NCI-H2107 treated with DMSO at 0.1 percent for 48 hours (cell line): ENCODE measurements at regions not wholly inside any gene's neighbourhood (a gene's known extent, or its start where the extent isn't known, plus 50 kb on each side); places are given as distances from the start of the nearest gene placed in this dataset.
A peak's percentile ranks its signal among the peaks of the same experiment; 100 is the strongest.

Experiments used
- DNase-seq: peaks from one replicate; lab custom pipeline; 2025; ENCODE audit not compliant: unreplicated experiment; lab: John Stamatoyannopoulos, UW

DNA sequence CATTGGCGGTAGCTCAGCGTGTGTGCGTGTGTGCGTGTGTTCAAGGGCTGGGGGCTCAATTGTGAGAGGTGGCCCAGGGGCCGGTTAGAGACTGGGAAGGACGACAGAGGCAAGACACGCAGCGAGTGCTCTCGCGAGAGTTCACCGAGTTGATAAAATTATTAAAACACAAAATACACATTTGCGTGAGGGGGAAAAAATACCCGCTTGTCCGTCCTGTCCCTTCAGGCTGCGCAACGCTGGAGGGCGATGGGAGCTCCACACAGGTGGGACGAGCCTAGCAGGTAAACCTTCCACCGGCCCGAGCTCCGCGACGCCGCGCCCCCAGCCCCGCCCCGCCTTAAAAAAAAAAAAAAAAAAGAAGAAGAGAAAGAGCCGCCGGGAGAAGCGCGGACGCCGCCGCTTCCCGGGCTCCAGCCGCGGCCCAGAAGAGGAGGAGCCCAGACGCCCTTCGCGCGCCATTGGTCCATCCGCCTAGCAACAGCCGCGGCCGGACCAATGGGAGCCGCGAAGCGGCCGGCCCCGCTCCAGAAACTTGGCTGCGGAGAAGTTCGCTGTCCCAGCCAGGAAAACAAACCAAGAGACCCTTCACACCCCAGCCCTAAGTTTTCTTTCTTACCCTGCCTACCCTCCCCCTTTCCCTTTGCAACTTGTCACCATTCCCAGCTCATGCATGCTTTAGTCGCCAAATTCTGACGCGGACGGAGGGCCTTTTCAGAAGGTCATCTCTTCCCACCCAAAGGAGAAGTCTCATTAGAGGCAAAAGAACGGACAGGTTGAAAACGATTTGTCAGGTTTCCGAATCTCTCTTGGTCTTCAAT is 169.9 kb upstream of the MAF start:
- DNase-seq: peak; percentile 2

GRCh38 chr16:79769928-79770243 is 169.3 kb upstream of the MAF start:
- DNase-seq: no peak

DNA sequence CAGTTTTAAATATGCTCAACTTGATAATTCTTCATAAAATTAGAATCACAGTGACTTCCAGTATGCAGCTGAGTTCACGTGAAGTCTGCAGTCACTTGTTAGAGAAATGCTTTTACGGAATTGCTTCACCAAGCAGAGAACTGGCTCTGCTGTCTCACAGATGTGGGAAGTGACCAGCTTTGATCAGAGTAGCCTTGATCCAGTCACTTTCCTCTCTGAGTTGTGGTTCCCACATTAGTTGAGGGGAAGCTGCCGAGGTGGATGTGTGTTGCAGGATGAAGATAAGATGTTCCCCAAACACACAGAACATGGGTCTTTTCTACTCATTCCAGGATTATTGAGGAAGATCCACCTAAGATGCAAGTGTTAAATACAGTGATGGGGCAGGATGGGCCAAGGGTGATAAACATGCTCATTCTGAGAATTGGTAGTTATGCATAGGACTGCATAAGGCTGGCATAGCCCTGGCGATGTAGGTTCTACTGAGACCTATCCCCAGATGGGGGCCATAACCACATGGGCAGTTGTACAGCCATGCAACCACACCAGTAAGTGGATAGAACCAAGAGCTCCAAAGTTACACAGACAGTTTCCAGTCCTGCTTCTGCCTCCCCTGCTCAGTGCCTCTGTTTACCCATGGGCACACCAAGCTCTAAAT is 168.9 kb upstream of the MAF start:
- DNase-seq: no peak

- DNase-seq: no peak
These were observed 167.9 kb upstream of the MAF start for GRCh38 chr16:79768276-79768970.

- no peak for DNase-seq
These were observed 167.1 kb upstream of the MAF start for GRCh38 chr16:79767421-79768275.

GRCh38 chr16:79765901-79766394 is 165.4 kb upstream of the MAF start:
- no peak for DNase-seq

DNA sequence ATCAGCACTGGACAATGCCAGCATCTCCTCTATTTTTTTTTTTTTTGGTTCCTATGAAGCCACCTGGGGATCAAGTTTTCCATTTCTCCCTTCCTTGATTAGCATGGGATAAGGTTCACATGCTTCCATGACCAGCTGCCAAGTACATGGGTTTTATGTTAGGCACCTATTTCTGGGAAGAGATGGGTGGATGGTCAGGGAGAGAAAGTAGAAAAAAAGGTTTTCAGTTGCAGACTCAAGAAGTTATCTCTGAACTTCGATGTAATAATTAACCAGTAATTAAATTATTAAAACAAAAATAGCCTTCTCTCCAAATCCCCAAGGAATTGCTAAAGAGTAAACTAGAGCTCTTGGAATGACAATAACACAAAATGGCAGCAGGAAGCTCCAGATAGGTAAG is 164.9 kb upstream of the MAF start:
- DNase-seq: no peak

- no peak for DNase-seq
These were observed 164.0 kb upstream of the MAF start for GRCh38 chr16:79764415-79765110.

GRCh38 chr16:79762217-79762616 is 161.7 kb upstream of the MAF start:
- DNase-seq: no peak

DNA sequence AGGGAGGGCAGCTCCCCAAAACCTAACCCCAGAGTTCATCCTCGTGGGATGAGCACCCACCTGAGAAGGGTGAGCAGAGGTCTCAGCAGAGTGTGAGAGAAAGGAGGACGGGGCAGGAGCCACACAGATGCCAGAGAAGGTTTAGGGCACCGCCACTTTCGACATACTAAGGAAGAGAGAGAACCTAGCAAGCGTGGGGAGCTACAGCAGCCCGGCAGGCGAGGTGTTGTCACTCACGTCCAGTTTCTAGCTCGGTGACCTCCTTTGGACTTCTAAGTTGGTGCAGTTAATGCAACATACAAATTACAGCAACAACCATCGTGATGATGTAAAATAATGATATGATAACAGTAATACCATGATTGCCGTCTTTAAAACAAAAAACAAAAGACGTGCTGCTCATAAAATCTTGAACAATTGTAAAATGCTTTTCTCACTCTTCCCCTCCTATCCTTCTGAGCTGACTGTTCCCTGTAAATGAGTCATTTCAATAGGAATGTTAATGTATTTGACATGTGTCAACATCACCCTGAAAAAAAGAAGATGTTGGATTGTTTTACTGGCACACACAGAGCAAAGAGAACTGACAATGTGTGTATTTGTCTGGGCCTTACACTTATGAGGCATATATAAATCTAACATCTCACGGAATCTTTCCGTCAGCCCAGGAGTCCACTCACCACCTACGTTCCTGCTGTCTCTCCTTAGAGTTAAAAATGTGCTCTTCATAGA is 158.2 kb upstream of the MAF start:
- no peak for DNase-seq

DNA sequence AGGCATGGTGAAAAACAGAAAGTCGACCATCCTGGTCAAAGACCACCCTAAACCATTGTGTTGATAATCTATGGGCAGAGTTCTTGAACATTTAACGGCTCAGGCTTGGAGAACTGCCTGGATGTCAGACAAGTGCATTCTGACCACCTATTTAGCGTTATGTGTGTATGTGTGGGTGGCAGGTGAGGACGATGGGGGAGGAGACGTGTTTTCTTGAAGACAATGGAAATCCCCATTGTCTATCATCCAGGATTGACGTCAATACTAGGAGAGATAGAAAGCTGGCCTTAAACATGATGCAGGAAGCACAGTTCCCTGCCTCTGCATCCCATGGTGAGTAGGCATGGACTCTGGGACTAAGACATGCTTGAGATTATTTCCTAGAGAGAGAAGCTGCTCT is 157.4 kb upstream of the MAF start:
- DNase-seq: no peak

DNA sequence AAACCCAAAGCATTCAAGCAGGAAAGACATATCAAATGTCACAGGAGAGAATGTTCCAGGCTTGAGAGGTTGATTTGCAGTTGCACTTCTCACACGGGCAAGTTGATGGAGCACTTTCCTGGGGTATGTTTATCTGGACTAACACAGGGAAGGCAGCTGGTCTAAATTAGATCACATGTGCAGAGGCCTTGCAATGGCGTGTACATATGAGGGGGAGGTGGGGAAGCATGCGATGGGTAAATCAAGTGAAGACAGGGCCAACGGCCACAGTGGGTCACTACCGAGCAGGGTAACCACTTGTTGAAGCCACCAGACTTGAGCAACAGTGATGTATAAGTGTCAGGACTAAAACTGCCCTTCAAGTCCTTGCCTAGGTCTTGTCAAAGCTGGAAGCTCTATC is 156.6 kb upstream of the MAF start:
- no peak for DNase-seq

DNA sequence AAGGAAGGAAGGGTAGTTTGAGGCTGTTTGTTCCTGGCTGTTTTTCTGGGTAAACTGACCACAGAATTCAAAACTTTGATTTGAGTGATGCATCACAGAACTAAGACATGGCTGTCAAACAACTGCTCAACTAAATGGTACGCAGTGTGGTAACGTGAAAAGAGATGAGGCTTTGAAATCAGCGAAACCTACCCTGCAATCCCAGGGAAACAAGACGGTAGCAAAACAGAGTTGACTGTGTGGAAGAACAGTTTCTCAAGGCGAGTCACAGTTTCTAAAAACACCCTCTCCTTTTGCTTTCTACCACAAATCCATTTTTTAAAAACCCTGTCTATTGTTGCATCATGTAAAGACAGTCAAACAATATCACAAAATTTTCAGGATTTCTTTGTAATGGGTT is 156.0 kb upstream of the MAF start:
- no peak for DNase-seq

GRCh38 chr16:79754501-79754900 is 154.0 kb upstream of the MAF start:
- DNase-seq: no peak

DNA sequence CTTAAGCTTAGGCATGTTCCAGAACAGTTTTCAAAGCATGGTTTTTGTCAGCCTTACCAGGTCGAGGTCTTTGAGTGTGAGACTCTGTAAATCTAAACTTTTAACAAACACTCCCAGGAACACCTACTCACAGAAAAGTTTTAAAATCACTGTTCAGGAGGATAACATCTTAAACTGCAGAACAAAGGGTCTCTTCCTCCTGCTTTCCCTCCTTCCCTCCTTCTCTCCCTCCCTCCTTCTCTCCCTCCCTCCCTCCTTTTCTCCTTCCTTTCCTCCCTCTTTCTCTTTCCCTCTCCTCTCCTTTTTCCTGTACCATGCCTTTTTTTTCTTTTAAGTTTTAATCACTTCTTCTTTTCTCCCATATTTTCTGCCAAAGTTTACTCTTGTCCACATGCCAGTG is 153.5 kb upstream of the MAF start:
- DNase-seq: no peak

- DNase-seq: no peak
These were observed 152.7 kb upstream of the MAF start for GRCh38 chr16:79753286-79753685.

GRCh38 chr16:79752396-79752795 is 151.9 kb upstream of the MAF start:
- DNase-seq: no peak

- DNase-seq: no peak
These were observed 151.1 kb upstream of the MAF start for GRCh38 chr16:79751471-79752184.

GRCh38 chr16:79750311-79750710 is 149.8 kb upstream of the MAF start:
- no peak for DNase-seq
